ENCODE measurements at regions not wholly inside any gene's neighbourhood (a gene's known extent, or its start where the extent isn't known, plus 50 kb on each side); places are given as distances from the start of the nearest gene placed in this dataset.

DNA sequence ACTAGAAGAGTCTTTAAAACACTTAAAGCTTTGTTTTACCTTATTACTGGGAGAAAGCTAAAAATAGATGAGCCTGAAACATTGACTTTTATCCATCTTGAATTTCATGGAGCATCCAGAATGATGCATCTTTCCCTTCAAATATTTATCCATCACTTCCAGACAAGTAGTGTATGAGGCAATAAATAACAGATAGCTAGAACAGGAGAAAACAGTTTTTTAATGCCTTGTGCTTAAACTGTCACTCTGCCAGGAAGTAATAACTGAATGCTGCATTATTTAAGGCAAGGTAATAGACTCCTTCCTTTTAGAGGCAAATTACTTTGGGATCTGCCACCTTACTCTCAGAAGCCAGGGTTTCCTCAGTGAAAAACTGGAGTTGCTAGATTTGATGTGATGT, 225.8 kb upstream of the NAALADL2 start:
- DNase-seq (ENCODE audit: low read depth in 4 of 4, low spot score in 3 of 4): no peak

DNA sequence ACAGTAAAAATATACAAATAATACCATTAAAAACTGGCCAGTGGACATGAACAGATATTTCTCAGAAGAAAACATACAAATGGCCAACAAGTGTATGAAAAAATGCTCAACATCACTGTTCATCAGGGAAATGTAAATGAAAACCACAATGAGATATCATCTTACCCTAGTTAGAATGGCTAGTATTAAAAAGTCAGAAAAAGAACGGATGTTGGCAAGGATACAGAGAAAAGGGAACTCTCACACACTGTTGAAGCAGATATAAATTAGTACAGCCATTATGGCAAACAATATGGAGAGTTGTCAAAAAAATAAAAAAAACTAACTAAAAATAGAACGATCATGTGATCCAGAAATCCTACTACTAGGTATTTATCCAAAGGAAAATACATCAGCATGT, 222.7 kb upstream of the NAALADL2 start:
- no peak for DNase-seq (ENCODE audit: low read depth in 4 of 4, low spot score in 3 of 4)

DNA sequence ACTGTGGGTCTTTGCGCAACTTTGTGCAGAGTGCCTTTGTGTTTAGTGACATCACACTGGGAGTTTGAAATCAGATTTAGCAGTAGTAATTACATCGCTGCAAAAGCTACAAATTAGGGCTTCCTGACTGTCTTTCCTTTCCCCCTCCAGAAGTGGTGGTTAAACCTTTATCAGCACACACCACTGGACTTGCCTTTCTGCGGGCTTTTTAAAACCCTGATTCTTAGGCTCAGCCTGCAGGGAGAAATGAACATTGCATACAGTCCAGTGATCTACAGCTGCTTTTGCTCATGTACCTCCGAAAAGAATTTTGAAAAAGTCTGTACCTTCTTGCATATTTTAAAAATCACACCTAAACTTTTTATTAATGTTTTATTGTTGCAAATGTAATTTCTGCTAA, 219.7 kb upstream of the NAALADL2 start:
- no peak for DNase-seq (ENCODE audit: low read depth in 4 of 4, low spot score in 3 of 4)

DNA sequence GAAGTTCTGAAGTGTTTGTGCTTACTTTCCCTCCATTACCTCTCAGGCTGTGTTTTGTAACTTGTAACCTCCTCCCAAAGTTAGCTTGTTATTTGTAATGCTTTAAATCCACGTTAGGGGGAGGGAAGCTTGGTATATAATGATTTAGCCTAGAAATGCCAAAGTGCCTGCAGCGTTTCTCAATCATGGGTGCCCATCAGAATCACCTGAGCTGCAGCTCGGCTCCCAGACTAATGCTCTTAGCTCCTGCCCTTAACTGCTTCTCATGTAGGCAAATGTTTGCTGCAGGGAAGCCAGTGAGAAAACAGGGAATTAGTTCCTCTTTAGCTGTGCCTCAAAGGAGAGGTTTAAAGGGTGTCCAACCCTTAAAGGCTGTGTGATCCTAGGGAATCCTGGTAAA, 219.2 kb upstream of the NAALADL2 start:
- DNase-seq (ENCODE audit: low read depth in 4 of 4, low spot score in 3 of 4): no peak

DNA sequence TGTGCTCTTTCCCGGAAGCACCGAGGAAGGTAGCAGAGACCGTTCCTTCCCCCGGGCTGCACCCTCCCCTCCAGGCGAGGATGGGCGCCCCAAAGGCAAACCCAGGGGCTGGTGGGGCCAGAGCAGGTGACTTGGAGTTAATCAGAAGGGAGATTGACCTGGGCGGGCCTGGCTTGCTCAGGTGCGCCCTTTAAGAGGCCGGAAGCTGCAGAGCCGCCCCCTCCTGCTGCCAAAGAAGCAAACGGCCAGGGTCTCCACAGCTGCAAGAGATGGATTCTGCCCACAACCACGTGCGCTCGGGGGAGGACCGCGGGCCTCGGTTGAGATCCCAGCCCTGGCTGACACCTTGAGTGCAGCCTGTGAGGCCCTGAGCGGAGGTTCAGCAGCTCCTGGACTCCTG, 218.2 kb upstream of the NAALADL2 start:
- no peak for DNase-seq (ENCODE audit: low read depth in 4 of 4, low spot score in 3 of 4)

DNA sequence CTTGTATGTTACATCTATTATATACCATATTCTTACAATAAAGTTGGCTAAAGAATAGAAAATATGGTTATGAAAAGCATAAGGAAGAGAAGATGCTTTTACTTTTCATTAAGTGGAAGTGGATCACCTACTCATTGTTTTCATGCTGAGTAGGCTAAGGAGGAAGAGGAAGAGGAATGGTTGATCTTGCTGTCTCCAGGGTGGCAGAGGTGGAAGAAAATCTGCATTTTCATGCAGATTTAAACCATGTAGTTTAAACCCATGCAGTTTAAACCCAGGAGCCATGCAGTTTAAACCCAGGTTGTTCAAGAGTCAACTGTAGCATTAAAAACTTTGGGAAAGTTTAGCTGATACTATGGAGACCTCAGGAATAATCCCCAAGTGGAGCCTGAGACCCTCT, 214.8 kb upstream of the NAALADL2 start:
- no peak for DNase-seq (ENCODE audit: low read depth in 4 of 4, low spot score in 3 of 4)

DNA sequence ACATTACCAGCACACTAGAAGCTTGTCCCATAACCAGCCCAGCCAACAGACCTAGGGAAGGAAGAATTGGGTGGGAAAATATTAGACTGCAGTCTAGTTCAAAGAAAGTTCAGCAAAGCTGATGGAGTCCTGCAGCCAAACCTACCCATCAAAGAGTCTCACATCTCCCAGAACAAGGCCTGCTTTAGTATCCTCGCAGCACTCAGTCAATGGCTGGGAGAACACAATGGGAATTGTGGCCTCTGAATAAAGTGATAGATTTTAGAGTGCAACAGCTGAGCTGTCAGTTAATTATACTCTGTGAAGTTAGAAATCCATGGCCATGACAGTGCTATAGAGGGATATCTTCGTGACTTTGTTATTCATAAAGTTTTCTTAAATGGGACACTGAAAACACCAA, 207.2 kb upstream of the NAALADL2 start:
- DNase-seq (ENCODE audit: low read depth in 4 of 4, low spot score in 3 of 4): no peak

DNA sequence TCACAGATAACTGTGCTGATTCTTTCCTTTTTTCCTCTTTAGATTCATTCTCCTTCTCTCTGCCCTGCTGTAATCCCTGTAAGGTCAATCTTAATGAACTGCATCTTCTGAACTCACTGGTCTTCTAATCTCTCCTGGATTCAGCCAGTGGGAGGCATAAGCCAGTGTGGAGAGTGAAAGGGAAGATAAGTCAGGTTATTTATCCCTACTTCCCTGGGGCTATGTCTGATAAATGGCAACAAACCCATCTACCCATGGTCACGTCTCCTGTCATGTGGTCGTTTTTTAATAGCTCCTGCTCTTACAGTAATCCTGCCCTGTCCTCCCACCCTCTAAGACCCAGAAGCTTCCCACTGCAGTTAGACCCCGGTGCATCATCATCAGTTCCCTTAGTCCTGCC, 199.6 kb upstream of the NAALADL2 start:
- no peak for DNase-seq (ENCODE audit: low read depth in 4 of 4, low spot score in 3 of 4)

DNA sequence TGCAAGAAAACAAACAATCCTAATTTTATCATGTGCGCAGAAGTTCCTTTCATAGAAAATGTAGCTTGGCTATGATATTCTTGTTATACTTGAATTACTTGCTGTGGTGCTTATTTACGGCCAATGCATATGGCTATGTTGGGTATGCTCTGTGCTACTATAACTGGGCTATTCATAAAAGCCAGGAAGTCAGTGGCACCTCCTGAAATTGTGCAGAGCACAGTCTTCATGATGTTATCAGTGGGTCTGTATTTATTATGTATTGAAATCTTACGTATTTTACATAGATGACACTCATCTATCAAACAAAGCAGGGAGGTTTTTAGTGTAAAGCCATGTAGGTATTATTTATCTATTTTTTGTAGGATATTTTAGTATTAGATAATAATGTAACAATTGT, 196.5 kb upstream of the NAALADL2 start:
- DNase-seq (ENCODE audit: low read depth in 4 of 4, low spot score in 3 of 4): no peak

DNA sequence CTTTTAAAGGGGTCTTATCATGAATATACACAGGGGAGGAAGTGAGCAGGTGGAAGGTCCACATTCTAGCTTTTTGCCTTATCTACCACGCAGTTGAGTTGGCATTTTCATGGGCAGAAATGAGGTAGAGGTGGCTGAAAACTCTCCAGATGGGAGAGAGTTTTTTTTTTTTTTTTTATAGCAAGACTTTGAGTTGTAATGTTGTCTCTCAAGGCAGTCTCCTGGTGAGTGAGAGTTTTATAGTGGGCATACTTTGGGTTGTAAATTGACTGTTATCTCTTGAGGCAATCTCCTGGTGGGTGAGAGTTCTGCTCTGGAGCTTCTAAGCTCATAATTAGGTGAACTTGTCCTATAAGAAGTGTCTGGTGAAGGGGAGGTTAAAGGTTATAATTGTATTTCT, 191.7 kb upstream of the NAALADL2 start:
- no peak for DNase-seq (ENCODE audit: low read depth in 4 of 4, low spot score in 3 of 4)

DNA sequence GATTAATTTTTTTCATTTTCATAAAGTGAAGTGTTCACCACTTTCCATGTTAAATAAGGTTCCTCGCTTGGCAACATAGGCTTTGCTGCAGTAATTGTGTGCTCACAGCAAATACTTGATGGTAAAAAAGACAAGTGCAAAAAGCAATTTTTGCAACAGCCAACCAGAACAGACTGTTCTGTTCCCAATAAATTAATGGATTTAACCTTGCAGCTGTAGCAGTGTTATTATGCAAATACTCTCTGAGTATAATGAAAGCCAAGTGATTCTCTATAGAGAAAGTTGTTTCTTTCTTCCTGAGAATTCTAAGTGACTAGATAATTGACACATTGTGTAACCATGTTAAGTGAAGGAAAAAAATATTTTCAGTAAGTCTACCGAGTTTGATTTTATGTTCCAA, 183.7 kb upstream of the NAALADL2 start:
- no peak for DNase-seq (ENCODE audit: low read depth in 4 of 4, low spot score in 3 of 4)

DNA sequence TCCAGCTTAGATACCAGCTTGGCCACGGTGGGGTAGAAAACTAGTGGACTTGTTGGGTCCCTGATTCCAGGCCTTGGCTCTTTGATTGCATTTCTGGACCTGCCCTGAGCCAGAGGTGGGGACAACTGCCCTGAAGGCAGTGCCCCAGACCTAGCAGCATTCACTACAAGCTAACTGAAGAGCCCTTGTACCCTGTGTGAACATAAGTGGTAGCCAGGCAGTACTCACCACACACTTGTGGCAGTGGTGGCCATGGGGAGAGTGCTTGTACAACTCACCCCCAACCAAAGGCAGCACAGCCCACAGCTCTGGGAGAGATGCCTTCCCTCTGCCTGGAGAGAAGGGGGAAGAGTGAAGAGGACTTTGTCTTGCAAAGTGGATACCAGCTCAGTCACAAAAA, 177.3 kb upstream of the NAALADL2 start:
- DNase-seq (ENCODE audit: low read depth in 4 of 4, low spot score in 3 of 4): no peak

DNA sequence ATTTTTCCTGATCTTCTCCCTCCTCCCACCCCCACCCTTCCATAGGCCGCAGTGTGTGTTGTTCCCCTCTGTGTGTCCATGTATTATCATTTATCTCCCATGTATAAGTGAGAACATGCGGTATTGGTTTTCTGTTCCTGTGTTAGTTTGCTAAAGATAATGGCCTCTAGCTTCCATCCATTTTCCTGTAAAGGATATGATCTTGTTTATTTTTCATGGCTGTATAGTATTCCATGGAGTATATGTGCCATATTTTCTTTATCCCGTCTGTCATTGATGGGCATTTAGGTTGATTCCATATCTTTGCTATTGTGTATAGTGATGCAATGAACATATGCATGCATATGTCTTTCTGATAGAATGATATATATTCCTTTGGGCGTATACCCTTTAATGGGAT, 173.3 kb upstream of the NAALADL2 start:
- no peak for DNase-seq (ENCODE audit: low read depth in 4 of 4, low spot score in 3 of 4)

DNA sequence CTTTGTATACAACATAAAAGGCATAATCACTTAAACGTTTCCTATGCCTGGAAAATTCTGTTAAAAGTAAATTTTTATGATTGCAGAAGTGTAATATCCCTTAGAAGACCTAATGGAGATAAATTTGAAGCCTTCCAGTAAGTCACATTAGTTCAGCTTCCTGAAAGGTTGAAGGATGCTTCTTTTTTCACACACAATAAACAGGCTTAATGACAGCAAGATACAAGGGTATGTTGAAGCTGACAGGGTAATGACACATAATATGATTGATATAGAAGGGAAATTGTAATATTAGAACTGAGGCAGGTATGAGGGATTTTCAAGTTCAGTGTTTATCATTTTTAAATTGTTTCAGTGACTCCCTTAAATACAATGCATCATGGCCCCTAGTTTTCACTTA, 161.8 kb upstream of the NAALADL2 start:
- no peak for DNase-seq (ENCODE audit: low read depth in 4 of 4, low spot score in 3 of 4)

DNA sequence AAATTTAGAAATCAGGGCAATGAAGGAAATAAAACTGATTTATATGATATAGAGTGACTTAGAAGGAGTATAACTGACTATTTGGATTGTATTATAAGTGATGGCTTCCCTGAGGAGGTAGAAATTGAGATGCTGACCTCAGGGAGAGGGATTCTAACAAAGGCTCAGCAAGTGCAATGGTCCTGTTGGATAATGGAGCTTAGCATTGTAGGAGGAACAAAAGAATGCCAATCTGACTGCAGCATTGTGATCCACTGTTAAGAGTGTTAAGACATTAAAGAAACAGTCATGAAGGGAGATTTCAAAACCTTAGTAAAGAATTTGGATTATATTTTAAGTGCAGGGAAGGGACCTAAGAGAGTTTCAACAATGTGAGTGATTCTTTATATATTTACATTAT, 158.4 kb upstream of the NAALADL2 start:
- no peak for DNase-seq (ENCODE audit: low read depth in 4 of 4, low spot score in 3 of 4)

DNA sequence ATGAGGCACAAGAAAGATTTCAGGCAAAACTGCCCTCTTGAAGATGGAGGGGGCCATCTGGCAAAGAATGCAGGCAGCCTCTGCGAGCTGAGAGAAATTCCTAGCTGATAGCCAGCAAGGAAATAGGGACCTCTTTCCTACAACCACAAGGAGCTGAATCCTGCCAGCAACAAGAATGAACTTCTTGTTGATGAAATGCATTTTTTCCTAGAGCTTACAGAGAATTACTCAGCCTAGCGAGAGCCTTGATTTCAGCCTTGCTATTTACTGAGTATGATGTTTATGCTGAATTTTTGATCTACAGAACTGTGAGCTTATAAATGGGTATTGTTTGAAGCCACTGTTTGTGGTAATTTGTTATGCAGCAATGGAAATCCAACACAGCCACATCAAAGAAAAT, 148.5 kb upstream of the NAALADL2 start:
- DNase-seq (ENCODE audit: low read depth in 4 of 4, low spot score in 3 of 4): no peak

DNA sequence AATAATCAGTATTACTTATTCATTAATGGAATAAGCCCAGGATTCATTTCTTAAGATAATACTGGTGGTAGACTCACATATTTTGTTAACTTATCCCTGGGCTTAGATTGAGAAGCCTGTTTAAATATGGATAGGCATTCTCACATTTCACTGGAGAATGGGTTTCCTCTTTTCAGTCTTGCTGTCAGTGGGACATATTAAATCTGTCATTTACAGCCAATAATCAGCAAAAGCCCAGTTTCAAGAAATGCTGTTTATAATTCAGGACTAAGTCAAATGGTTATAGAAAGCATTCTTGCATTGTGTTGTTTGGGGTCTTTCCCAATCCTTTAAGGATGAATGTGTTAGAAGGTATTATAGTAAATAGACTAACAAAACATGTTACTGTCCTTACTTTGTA, 143.7 kb upstream of the NAALADL2 start:
- DNase-seq (ENCODE audit: low read depth in 4 of 4, low spot score in 3 of 4): no peak

DNA sequence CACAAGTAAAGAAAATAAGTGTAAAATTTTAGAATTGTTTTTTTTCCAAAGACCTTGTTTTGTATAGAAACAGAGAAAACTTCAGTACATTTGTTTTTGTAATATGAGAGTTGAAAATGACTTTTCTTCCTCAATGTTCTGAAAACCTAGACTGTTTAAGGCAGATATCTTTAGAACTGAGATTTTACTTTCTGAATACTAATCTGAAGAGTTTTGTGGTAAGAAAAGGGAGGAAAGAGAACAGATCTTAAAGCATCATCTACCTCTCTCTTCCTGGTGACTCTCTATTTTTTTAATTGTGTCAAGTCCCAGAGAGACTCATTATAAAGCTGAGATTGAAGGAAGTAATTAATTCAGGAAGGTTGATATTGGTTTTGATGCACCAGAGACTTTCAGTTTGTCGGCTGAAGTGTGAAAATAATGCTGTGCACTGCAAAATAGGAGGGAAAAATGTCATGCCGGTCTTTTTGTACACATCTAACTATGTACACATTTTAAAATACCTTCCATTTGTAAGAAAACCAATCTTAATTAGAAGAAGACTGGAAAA, 142.1 kb upstream of the NAALADL2 start:
- DNase-seq (ENCODE audit: low read depth in 4 of 4, low spot score in 3 of 4): no peak

DNA sequence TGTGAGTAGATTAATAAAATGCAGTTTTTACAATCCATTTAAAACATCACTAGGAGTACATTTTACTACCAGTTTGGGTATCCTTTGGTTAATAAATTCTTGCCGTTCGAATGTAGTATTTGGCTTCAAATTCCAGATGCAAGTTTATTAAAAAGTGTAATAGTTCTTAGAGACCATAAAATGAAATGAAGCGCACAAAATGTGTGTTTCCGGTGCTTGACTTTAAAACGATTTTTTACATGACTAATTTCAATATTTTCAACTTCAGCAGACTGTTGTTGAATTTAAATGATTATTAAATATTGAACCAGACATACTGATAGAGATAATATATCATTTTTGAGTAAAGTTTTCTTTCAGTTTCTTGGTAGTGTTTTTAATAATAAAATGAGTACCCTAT, 138.4 kb upstream of the NAALADL2 start:
- DNase-seq (ENCODE audit: low read depth in 4 of 4, low spot score in 3 of 4): no peak

DNA sequence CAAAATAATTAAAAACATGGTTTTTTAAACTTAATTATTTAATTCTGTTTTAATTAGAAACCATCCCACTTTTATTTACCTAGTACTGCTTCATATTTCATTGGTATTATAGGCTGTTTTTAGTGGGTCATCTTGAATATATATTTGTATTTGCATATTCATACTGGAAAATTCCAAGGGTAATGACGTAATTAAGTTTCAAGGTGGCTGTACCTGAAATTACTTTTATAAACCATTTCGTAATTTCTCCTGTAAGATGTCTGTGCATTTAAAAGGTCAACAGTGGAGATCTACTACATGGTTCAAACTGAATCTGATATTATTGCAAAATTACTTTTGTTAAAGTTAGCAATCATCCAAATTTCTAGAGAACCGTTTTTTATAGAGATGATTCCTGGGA, 133.8 kb upstream of the NAALADL2 start:
- DNase-seq (ENCODE audit: low read depth in 4 of 4, low spot score in 3 of 4): no peak

DNA sequence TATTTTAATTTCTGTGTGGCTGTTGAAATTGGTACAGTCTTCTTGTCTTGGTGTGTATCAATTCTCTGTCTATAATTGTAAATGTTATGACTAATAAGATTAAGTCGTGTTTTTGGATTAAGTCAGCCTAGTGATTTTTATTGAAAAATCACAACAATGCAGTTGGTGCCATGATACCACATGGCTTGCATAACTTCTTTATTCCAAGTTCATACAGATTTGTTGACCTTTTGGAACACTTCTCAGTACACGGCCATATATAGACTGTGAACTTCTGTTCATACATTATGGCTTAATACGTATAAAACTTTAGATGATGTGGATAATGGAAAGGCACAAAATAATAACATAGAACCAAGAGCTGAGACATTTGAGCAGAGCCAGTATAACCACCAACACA, 121.2 kb upstream of the NAALADL2 start:
- no peak for DNase-seq (ENCODE audit: low read depth in 4 of 4, low spot score in 3 of 4)

DNA sequence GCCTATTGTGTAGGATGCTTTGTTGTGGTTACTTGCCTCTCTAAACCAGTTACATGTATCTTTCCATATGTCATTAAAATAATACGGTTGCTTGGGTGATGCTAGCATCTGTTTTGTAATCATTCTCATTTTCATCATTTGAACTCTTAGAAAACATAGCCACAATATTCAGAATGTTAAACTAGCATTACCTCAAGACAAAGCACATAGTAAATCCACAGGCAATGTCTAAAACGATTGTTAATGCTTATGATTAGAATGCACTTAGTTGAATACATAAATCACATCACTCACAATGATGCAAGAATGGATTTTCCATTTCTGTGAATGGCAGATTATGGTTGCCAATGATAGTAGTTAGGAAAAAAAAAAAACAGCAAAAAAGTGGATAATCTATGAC, 110.0 kb upstream of the NAALADL2 start:
- no peak for DNase-seq (ENCODE audit: low read depth in 4 of 4, low spot score in 3 of 4)
